Type B pancreatic cell (in vitro differentiated cells): ENCODE measurements at regions not wholly inside any gene's neighbourhood (a gene's known extent, or its start where the extent isn't known, plus 50 kb on each side); places are given as distances from the start of the nearest gene placed in this dataset.

Experiments used
- DNase-seq: peaks from one replicate; pipeline ENCODE4 v3.0.0; 2021; ENCODE audit warnings: mixed read lengths; ENCODE audit not compliant: unreplicated experiment; ENCODE audit errors: extremely low spot score
- H3K27ac Mint-ChIP-seq: 2 replicates; pipeline ENCODE4 v1.8.0; 2021; ENCODE audit warnings: mild to moderate bottlenecking, mixed read lengths
- H3K27me3 Mint-ChIP-seq: 2 replicates; pipeline ENCODE4 v1.8.0; 2021; ENCODE audit warnings: mixed read lengths
- H3K36me3 Mint-ChIP-seq: 2 replicates; pipeline ENCODE4 v1.8.0; 2021; ENCODE audit warnings: mixed read lengths
- H3K4me1 Mint-ChIP-seq: one replicate; pipeline ENCODE4 v1.8.0; 2021; ENCODE audit warnings: mixed read lengths; ENCODE audit not compliant: unreplicated experiment
- H3K4me3 Mint-ChIP-seq: 2 replicates; pipeline ENCODE4 v1.8.0; 2021; ENCODE audit warnings: mild to moderate bottlenecking, mixed read lengths
- H3K9me3 Mint-ChIP-seq: 2 replicates; pipeline ENCODE4 v1.8.0; 2021; ENCODE audit warnings: mixed read lengths
- CTCF ChIP-seq: fragments of 200-600 bp; sonication (generic); conservative IDR thresholded peaks from 2 replicates; pipeline ENCODE4 v1.5.0; 2021; ENCODE audit warnings: antibody characterized with exemption, mild to moderate bottlenecking

- H3K36me3 Mint-ChIP-seq, result no peaks in the 10 kb centered on the region
- no peaks in the 10 kb centered on the region for H3K4me1 Mint-ChIP-seq
- H3K27ac Mint-ChIP-seq, result no peak overlapping the region
- H3K4me3 Mint-ChIP-seq, result no peak overlapping the region
- no peak for DNase-seq
- H3K27me3 Mint-ChIP-seq, result no peaks in the 10 kb centered on the region
- H3K9me3 Mint-ChIP-seq, result peaks cover 17% of the 10 kb centered on the region
- no peak for TF ChIP-seq CTCF
These were observed 675.6 kb downstream of the IRX1 start for GRCh38 chr5:4271193-4271592.

- DNase-seq, result no peak
- no peaks in the 10 kb centered on the region for H3K27me3 Mint-ChIP-seq
- peaks cover 9% of the 10 kb centered on the region for H3K9me3 Mint-ChIP-seq
- H3K27ac Mint-ChIP-seq, result no peak overlapping the region
- no peaks in the 10 kb centered on the region for H3K4me1 Mint-ChIP-seq
- H3K36me3 Mint-ChIP-seq, result no peaks in the 10 kb centered on the region
- no peak overlapping the region for H3K4me3 Mint-ChIP-seq
- no peak for TF ChIP-seq CTCF
These were observed 679.6 kb downstream of the IRX1 start for GRCh38 chr5:4275232-4275631.

GRCh38 chr5:4294878-4295277 is 699.2 kb downstream of the IRX1 start:
- no peak for DNase-seq
- Mint-ChIP-seq H3K27ac (no peak overlapping the region), H3K9me3 (peaks cover 3% of the 10 kb centered on the region), H3K4me1 (peaks cover 13% of the 10 kb centered on the region), H3K4me3 (no peak overlapping the region), H3K36me3 (no peaks in the 10 kb centered on the region), H3K27me3 (peaks cover 24% of the 10 kb centered on the region)
- TF ChIP-seq CTCF, result no peak

- Mint-ChIP-seq H3K27ac (peak overlapping the region; percentile 12), H3K36me3 (no peaks in the 10 kb centered on the region), H3K27me3 (peaks cover 23% of the 10 kb centered on the region), H3K4me3 (no peak overlapping the region), H3K4me1 (peaks cover 13% of the 10 kb centered on the region), H3K9me3 (peaks cover 3% of the 10 kb centered on the region)
- no peak for DNase-seq
- TF ChIP-seq CTCF, result peak; percentile 94
These were observed 700.2 kb downstream of the IRX1 start for GRCh38 chr5:4295663-4296339.

- Mint-ChIP-seq H3K36me3 (no peaks in the 10 kb centered on the region), H3K9me3 (no peaks in the 10 kb centered on the region), H3K4me1 (no peaks in the 10 kb centered on the region), H3K27me3 (peaks cover 11% of the 10 kb centered on the region), H3K4me3 (no peak overlapping the region), H3K27ac (no peak overlapping the region)
- no peak for DNase-seq
- TF ChIP-seq CTCF, result no peak
These were observed 710.4 kb downstream of the IRX1 start for GRCh38 chr5:4306057-4306456.
